ENCODE measurements at regions not wholly inside any gene's neighbourhood (a gene's known extent, or its start where the extent isn't known, plus 50 kb on each side); places are given as distances from the start of the nearest gene placed in this dataset.

DNA sequence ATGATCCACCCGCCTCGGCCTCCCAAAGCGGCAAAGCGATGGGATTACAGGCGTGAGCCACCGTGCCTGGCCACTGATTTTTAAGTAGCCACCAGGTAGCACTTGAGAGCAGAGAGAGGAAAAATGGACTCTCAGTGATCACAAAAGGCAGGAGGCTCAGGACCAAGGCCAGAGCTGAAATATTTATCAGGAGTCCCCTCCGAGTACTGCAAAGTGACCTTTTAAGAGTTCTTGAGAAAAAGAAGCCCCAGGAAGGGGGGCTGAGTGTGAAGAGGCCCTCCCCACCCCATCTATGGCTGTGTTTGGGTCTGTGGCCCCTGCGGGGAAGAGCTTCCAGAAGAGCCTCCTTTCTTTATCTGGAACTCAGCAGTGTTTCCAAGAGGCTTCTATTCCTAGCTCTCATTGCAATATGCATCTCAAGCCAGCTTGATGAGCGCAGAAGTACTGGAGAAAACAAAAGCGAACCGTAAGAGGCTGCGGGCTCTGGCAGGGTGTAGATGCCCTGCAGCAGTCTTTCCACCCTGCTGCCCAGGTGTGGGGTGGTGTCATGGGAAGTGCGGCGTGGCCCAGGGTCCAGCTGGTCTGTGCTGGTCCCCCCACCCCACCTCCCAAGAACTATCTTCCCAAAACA, 75.5 kb upstream of the CDK20 start:
- TF ChIP-seq, protein P1, sequence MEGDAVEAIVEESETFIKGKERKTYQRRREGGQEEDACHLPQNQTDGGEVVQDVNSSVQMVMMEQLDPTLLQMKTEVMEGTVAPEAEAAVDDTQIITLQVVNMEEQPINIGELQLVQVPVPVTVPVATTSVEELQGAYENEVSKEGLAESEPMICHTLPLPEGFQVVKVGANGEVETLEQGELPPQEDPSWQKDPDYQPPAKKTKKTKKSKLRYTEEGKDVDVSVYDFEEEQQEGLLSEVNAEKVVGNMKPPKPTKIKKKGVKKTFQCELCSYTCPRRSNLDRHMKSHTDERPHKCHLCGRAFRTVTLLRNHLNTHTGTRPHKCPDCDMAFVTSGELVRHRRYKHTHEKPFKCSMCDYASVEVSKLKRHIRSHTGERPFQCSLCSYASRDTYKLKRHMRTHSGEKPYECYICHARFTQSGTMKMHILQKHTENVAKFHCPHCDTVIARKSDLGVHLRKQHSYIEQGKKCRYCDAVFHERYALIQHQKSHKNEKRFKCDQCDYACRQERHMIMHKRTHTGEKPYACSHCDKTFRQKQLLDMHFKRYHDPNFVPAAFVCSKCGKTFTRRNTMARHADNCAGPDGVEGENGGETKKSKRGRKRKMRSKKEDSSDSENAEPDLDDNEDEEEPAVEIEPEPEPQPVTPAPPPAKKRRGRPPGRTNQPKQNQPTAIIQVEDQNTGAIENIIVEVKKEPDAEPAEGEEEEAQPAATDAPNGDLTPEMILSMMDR (tag by site-specific recombination; IDR thresholded peaks at IDR 0.05) = no peak
- TF ChIP-seq, protein P2, sequence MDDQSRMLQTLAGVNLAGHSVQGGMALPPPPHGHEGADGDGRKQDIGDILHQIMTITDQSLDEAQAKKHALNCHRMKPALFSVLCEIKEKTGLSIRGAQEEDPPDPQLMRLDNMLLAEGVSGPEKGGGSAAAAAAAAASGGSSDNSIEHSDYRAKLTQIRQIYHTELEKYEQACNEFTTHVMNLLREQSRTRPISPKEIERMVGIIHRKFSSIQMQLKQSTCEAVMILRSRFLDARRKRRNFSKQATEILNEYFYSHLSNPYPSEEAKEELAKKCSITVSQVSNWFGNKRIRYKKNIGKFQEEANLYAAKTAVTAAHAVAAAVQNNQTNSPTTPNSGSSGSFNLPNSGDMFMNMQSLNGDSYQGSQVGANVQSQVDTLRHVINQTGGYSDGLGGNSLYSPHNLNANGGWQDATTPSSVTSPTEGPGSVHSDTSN (CRISPR knock-in tag; IDR thresholded peaks at IDR 0.05) = no peak
- TF ChIP-seq, protein P3, sequence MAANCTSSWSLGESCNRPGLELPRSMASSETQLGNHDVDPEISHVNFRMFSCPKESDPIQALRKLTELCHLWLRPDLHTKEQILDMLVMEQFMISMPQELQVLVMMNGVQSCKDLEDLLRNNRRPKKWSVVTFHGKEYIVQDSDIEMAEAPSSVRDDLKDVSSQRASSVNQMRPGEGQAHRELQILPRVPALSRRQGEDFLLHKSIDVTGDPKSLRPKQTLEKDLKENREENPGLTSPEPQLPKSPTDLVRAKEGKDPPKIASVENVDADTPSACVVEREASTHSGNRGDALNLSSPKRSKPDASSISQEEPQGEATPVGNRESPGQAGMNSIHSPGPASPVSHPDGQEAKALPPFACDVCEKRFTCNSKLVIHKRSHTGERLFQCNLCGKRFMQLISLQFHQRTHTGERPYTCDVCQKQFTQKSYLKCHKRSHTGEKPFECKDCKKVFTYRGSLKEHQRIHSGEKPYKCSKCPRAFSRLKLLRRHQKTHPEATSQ (tag by site-specific recombination; IDR thresholded peaks at IDR 0.05) = no peak
- TF ChIP-seq SALL2 (tag by site-specific recombination; IDR thresholded peaks at IDR 0.05; ENCODE audit: borderline replicate concordance) (no peak), KLF1 (tag by site-specific recombination; IDR thresholded peaks at IDR 0.05) (no peak), ZNF391 (tag by site-specific recombination; IDR thresholded peaks at IDR 0.05; ENCODE audit: borderline replicate concordance, low read depth) (no peak), ZNF660 (tag by site-specific recombination; IDR thresholded peaks at IDR 0.05) (no peak), MEIS1 (CRISPR knock-in tag; IDR thresholded peaks at IDR 0.05; ENCODE audit: borderline replicate concordance) (no peak), YY1 (tag by site-specific recombination; IDR thresholded peaks at IDR 0.05) (no peak)
- TF ChIP-seq, protein P4, sequence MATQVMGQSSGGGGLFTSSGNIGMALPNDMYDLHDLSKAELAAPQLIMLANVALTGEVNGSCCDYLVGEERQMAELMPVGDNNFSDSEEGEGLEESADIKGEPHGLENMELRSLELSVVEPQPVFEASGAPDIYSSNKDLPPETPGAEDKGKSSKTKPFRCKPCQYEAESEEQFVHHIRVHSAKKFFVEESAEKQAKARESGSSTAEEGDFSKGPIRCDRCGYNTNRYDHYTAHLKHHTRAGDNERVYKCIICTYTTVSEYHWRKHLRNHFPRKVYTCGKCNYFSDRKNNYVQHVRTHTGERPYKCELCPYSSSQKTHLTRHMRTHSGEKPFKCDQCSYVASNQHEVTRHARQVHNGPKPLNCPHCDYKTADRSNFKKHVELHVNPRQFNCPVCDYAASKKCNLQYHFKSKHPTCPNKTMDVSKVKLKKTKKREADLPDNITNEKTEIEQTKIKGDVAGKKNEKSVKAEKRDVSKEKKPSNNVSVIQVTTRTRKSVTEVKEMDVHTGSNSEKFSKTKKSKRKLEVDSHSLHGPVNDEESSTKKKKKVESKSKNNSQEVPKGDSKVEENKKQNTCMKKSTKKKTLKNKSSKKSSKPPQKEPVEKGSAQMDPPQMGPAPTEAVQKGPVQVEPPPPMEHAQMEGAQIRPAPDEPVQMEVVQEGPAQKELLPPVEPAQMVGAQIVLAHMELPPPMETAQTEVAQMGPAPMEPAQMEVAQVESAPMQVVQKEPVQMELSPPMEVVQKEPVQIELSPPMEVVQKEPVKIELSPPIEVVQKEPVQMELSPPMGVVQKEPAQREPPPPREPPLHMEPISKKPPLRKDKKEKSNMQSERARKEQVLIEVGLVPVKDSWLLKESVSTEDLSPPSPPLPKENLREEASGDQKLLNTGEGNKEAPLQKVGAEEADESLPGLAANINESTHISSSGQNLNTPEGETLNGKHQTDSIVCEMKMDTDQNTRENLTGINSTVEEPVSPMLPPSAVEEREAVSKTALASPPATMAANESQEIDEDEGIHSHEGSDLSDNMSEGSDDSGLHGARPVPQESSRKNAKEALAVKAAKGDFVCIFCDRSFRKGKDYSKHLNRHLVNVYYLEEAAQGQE (tag by site-specific recombination; IDR thresholded peaks at IDR 0.05) = no peak
- TF ChIP-seq, protein P5, sequence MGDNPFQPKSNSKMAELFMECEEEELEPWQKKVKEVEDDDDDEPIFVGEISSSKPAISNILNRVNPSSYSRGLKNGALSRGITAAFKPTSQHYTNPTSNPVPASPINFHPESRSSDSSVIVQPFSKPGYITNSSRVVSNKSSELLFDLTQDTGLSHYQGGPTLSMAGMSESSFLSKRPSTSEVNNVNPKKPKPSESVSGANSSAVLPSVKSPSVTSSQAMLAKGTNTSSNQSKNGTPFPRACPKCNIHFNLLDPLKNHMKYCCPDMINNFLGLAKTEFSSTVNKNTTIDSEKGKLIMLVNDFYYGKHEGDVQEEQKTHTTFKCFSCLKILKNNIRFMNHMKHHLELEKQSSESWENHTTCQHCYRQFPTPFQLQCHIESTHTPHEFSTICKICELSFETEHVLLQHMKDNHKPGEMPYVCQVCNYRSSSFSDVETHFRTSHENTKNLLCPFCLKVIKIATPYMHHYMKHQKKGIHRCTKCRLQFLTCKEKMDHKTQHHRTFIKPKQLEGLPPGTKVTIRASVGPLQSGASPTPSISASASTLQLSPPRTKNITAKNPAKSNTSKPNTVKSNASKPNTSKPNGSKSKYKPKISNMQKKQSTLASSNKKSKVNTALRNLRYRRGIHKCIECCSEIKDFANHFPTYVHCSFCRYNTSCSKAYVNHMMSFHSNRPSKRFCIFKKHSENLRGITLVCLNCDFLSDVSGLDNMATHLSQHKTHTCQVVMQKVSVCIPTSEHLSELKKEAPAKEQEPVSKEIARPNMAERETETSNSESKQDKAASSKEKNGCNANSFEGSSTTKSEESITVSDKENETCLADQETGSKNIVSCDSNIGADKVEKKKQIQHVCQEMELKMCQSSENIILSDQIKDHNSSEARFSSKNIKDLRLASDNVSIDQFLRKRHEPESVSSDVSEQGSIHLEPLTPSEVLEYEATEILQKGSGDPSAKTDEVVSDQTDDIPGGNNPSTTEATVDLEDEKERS (tag by site-specific recombination; IDR thresholded peaks at IDR 0.05) = no peak
- TF ChIP-seq, protein P6, sequence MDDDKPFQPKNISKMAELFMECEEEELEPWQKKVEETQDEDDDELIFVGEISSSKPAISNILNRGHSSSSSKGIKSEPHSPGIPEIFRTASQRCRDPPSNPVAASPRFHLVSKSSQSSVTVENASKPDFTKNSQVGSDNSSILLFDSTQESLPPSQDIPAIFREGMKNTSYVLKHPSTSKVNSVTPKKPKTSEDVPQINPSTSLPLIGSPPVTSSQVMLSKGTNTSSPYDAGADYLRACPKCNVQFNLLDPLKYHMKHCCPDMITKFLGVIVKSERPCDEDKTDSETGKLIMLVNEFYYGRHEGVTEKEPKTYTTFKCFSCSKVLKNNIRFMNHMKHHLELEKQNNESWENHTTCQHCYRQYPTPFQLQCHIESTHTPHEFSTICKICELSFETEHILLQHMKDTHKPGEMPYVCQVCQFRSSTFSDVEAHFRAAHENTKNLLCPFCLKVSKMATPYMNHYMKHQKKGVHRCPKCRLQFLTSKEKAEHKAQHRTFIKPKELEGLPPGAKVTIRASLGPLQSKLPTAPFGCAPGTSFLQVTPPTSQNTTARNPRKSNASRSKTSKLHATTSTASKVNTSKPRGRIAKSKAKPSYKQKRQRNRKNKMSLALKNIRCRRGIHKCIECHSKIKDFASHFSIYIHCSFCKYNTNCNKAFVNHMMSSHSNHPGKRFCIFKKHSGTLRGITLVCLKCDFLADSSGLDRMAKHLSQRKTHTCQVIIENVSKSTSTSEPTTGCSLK (tag by site-specific recombination; IDR thresholded peaks at IDR 0.05) = no peak

Measured in HEK293 (cell line).